ENCODE measurements at regions not wholly inside any gene's neighbourhood (a gene's known extent, or its start where the extent isn't known, plus 50 kb on each side); places are given as distances from the start of the nearest gene placed in this dataset.

- DNase-seq = no peak
These were observed 607.9 kb upstream of the KCNMB2 start for GRCh38 chr3:177928172-177928873.

GRCh38 chr3:177929310-177929709 lies 606.9 kb upstream of the KCNMB2 start:
- Mint-ChIP-seq H3K27ac (ENCODE audit: unreplicated experiment) (no peak overlapping the region), H3K9me3 (ENCODE audit: unreplicated experiment) (peaks cover 10% of the 10 kb centered on the region), H3K36me3 (ENCODE audit: insufficient read depth, unreplicated experiment) (no peaks in the 10 kb centered on the region), H3K4me3 (ENCODE audit: unreplicated experiment) (no peak overlapping the region), H3K4me1 (ENCODE audit: low read depth, unreplicated experiment) (peaks cover 10% of the 10 kb centered on the region), H3K27me3 (ENCODE audit: insufficient read depth, unreplicated experiment) (no peaks in the 10 kb centered on the region)
- H3K4me3 ChIP-seq (ENCODE audit: low read depth, low read length) = no peak overlapping the region
- ChIA-PET CTCF (no interaction called here), POLR2A (no interaction called here)
- H3K9me3 ChIP-seq = no peaks in the 10 kb centered on the region
- H3K36me3 ChIP-seq (ENCODE audit: control insufficient read depth, insufficient read depth, low read length) = no peaks in the 10 kb centered on the region
- no peaks in the 10 kb centered on the region for H3K27me3 ChIP-seq (replicated peaks; ENCODE audit: control insufficient read depth, insufficient read depth, low read length)
- BruUV-seq (replicated peaks) = no TSS peak
- intact Hi-C loops (cut with micrococcal nuclease; ENCODE audit: unreplicated experiment) = no loop called here
- peaks cover 8% of the 10 kb centered on the region for H3K4me1 ChIP-seq
- DNase-seq = no peak
- TF ChIP-seq CTCF (IDR thresholded peaks at IDR 0.05; ENCODE audit: insufficient read depth in 1 of 2, low read depth in 1 of 2, low read length in 1 of 2, severe bottlenecking in 1 of 2, unreplicated experiment in 1 of 2) = no peak

More at GRCh38 chr3:177928172-177928873, 607.9 kb upstream of the KCNMB2 start:
- peaks cover 6% of the 10 kb centered on the region for H3K4me1 Mint-ChIP-seq (ENCODE audit: low read depth, unreplicated experiment)
- no peak overlapping the region for H3K27ac Mint-ChIP-seq (ENCODE audit: unreplicated experiment)
- Histone ChIP-seq H3K27me3 (replicated peaks; ENCODE audit: control insufficient read depth, insufficient read depth, low read length) (no peaks in the 10 kb centered on the region), H3K4me3 (ENCODE audit: low read depth, low read length) (no peak overlapping the region), H3K9me3 (no peaks in the 10 kb centered on the region), H3K4me1 (peaks cover under 1% of the 10 kb centered on the region; the same call in 1 of the 2 replicates), H3K36me3 (ENCODE audit: control insufficient read depth, insufficient read depth, low read length) (no peaks in the 10 kb centered on the region)
- ChIA-PET POLR2A (no interaction called here), CTCF (no interaction called here)
- BruUV-seq (replicated peaks) = no TSS peak
- H3K27me3 Mint-ChIP-seq (ENCODE audit: insufficient read depth, unreplicated experiment) = no peaks in the 10 kb centered on the region
- no peak for TF ChIP-seq CTCF (IDR thresholded peaks at IDR 0.05; ENCODE audit: insufficient read depth in 1 of 2, low read depth in 1 of 2, low read length in 1 of 2, severe bottlenecking in 1 of 2, unreplicated experiment in 1 of 2)
- intact Hi-C loops (cut with micrococcal nuclease; ENCODE audit: unreplicated experiment) = no loop called here
- H3K9me3 Mint-ChIP-seq (ENCODE audit: unreplicated experiment) = peaks cover 10% of the 10 kb centered on the region
- no peak overlapping the region for H3K4me3 Mint-ChIP-seq (ENCODE audit: unreplicated experiment)
- no peaks in the 10 kb centered on the region for H3K36me3 Mint-ChIP-seq (ENCODE audit: insufficient read depth, unreplicated experiment)

GRCh38 chr3:177930771-177931170 lies 605.5 kb upstream of the KCNMB2 start:
- Histone ChIP-seq H3K27me3 (replicated peaks; ENCODE audit: control insufficient read depth, insufficient read depth, low read length) (no peaks in the 10 kb centered on the region), H3K4me1 (peaks cover 15% of the 10 kb centered on the region), H3K36me3 (ENCODE audit: control insufficient read depth, insufficient read depth, low read length) (no peaks in the 10 kb centered on the region), H3K9me3 (no peaks in the 10 kb centered on the region), H3K4me3 (ENCODE audit: low read depth, low read length) (no peak overlapping the region)
- Mint-ChIP-seq H3K9me3 (ENCODE audit: unreplicated experiment) (peaks cover 10% of the 10 kb centered on the region), H3K4me1 (ENCODE audit: low read depth, unreplicated experiment) (peaks cover 21% of the 10 kb centered on the region), H3K27ac (ENCODE audit: unreplicated experiment) (no peak overlapping the region), H3K4me3 (ENCODE audit: unreplicated experiment) (no peak overlapping the region), H3K27me3 (ENCODE audit: insufficient read depth, unreplicated experiment) (no peaks in the 10 kb centered on the region), H3K36me3 (ENCODE audit: insufficient read depth, unreplicated experiment) (no peaks in the 10 kb centered on the region)
- BruUV-seq (replicated peaks) = no TSS peak
- no peak for DNase-seq
- CTCF ChIA-PET = no interaction called here
- no peak for TF ChIP-seq CTCF (IDR thresholded peaks at IDR 0.05; ENCODE audit: insufficient read depth in 1 of 2, low read depth in 1 of 2, low read length in 1 of 2, severe bottlenecking in 1 of 2, unreplicated experiment in 1 of 2)
- intact Hi-C loops (cut with micrococcal nuclease; ENCODE audit: unreplicated experiment) = no loop called here
- POLR2A ChIA-PET = no interaction called here

All from Caco-2 (cell line).